ENCODE measurements at regions not wholly inside any gene's neighbourhood (a gene's known extent, or its start where the extent isn't known, plus 50 kb on each side); places are given as distances from the start of the nearest gene placed in this dataset.

DNA sequence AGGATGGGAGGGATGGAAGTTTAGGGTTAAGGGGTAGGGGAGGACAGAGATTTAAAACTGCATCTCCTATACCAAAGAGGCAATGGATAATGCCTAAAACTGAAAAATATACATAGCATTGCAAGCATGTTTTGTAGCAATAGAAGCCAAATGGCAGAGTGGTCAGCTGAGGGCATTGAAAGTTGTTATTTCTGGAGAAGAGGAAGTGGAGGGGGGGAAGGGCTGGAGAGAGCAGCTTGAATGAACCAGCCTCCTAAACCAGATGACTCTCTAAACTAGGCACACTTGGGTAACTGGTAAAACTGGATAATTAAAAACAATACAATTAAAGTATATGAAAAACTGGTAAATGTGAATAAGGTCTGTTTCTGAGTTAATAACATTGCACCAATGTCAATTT is 70.3 kb upstream of the TP53I11 start:
- ATAC-seq (ENCODE audit: insufficient read depth, low read depth) (no peak), DNase-seq (no peak)
- H3K4me1 ChIP-seq (ENCODE audit: insufficient read depth, low read length), result peaks cover 3% of the 10 kb centered on the region
- H3K4me2 ChIP-seq (ENCODE audit: insufficient read depth, low read length), result no peak overlapping the region
- peaks cover 2% of the 10 kb centered on the region for H3K27me3 ChIP-seq (ENCODE audit: insufficient read depth, low read length, poor library complexity)
- TF ChIP-seq EZH2 (IDR thresholded peaks at IDR 0.05; ENCODE audit: borderline replicate concordance, low read depth, low read length, severe bottlenecking) (no peak), CTCF (IDR thresholded peaks at IDR 0.05; ENCODE audit: borderline replicate concordance, extremely low read depth, low read length, poor library complexity, severe bottlenecking) (no peak)
- H3K4me3 ChIP-seq (ENCODE audit: low read depth in 1 of 2, low read length in 2 of 2), result no peak overlapping the region
- no peak overlapping the region for H3K27ac ChIP-seq (ENCODE audit: low read length)
- no peaks in the 10 kb centered on the region for H3K9me3 ChIP-seq (ENCODE audit: insufficient read depth, low read length, severe bottlenecking)
- no peak overlapping the region for H3K9ac ChIP-seq (ENCODE audit: low read depth, low read length)
- H3K36me3 ChIP-seq (ENCODE audit: insufficient read depth, low read length), result no peaks in the 10 kb centered on the region
- H2AFZ ChIP-seq (ENCODE audit: low read depth, low read length), result no peak overlapping the region
- H3K79me2 ChIP-seq (ENCODE audit: insufficient read depth, low read length), result no peaks in the 10 kb centered on the region
- no peaks in the 10 kb centered on the region for H4K20me1 ChIP-seq (ENCODE audit: insufficient read depth, low read length)

DNA sequence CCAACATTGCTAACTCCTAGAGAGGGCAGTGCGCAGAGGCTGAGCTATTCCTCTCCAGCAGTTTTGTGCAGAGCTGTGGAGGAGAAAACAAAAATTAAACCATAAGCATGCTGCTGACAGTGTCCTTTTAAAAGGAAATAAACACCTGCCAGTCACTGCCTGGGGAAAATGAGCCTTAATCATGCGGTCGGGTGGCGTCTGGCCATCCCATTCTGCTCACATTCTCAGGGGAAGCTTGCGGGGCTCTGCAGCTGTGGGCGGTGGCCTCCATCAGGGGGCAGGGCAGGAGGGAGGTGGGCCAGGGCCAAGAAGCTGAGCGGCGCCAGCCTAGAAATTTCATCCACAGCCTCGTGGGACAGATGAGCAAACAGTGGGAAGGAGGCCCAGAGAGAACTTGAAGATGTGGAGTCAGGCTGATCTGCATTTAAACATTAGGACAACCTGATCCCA is 71.0 kb upstream of the TP53I11 start:
- no peaks in the 10 kb centered on the region for H4K20me1 ChIP-seq (ENCODE audit: insufficient read depth, low read length)
- no peak overlapping the region for H2AFZ ChIP-seq (ENCODE audit: low read depth, low read length)
- peaks cover 2% of the 10 kb centered on the region for H3K27me3 ChIP-seq (ENCODE audit: insufficient read depth, low read length, poor library complexity)
- no peak overlapping the region for H3K27ac ChIP-seq (ENCODE audit: low read length)
- ATAC-seq (ENCODE audit: insufficient read depth, low read depth), result no peak
- no peak overlapping the region for H3K4me2 ChIP-seq (ENCODE audit: insufficient read depth, low read length)
- no peaks in the 10 kb centered on the region for H3K36me3 ChIP-seq (ENCODE audit: insufficient read depth, low read length)
- H3K79me2 ChIP-seq (ENCODE audit: insufficient read depth, low read length), result no peaks in the 10 kb centered on the region
- H3K4me3 ChIP-seq (ENCODE audit: low read depth in 1 of 2, low read length in 2 of 2), result no peak overlapping the region
- no peak overlapping the region for H3K9ac ChIP-seq (ENCODE audit: low read depth, low read length)
- TF ChIP-seq EZH2 (IDR thresholded peaks at IDR 0.05; ENCODE audit: borderline replicate concordance, low read depth, low read length, severe bottlenecking) (no peak), CTCF (IDR thresholded peaks at IDR 0.05; ENCODE audit: borderline replicate concordance, extremely low read depth, low read length, poor library complexity, severe bottlenecking) (no peak)
- H3K9me3 ChIP-seq (ENCODE audit: insufficient read depth, low read length, severe bottlenecking), result no peaks in the 10 kb centered on the region
- peak; percentile 7 for DNase-seq
- peaks cover 9% of the 10 kb centered on the region for H3K4me1 ChIP-seq (ENCODE audit: insufficient read depth, low read length)

DNA sequence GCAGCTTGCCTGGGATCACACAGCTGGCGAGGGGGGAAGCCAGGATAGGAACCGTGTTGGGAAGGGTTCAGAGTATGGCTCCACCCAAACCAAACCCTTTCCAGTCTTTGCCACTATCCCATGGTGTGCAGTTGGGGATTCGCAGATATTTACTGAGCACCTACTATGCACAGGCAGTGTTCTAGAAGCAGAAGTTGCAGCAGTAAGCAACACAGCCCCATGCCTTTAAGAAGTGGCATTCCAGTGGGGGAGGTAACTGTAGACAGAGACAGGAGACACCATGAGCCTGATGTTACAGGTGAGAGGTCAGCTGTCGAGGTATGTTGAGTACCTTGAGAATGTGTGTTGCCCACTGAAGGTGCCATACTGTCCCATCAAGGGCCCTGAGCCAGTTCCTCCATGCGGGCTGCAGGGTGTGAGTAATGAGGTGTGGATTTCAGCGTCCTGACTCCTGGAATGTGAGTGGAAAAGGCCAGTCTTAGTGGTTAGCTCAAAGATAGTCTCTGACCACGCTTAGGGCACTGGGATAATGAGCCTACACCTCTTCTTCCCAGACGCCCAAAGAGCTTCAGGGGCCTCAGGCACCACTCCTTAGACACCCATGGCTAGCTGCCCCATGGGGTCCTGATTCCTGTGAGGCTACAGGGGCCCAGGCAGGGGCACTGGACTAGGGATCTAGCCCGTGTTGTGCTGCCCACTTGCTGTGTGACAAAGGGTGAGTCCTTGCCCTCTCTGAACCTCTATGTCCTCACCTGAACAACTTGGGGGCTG is 71.8 kb upstream of the TP53I11 start:
- no peak overlapping the region for H3K9ac ChIP-seq (ENCODE audit: low read depth, low read length)
- H3K36me3 ChIP-seq (ENCODE audit: insufficient read depth, low read length), result no peaks in the 10 kb centered on the region
- H3K4me1 ChIP-seq (ENCODE audit: insufficient read depth, low read length), result peaks cover 9% of the 10 kb centered on the region
- H2AFZ ChIP-seq (ENCODE audit: low read depth, low read length), result no peak overlapping the region
- H3K4me3 ChIP-seq (ENCODE audit: low read depth in 1 of 2, low read length in 2 of 2), result no peak overlapping the region
- no peaks in the 10 kb centered on the region for H3K9me3 ChIP-seq (ENCODE audit: insufficient read depth, low read length, severe bottlenecking)
- no peak for DNase-seq
- no peak overlapping the region for H3K27ac ChIP-seq (ENCODE audit: low read length)
- ATAC-seq (ENCODE audit: insufficient read depth, low read depth), result no peak
- no peaks in the 10 kb centered on the region for H4K20me1 ChIP-seq (ENCODE audit: insufficient read depth, low read length)
- TF ChIP-seq CTCF (IDR thresholded peaks at IDR 0.05; ENCODE audit: borderline replicate concordance, extremely low read depth, low read length, poor library complexity, severe bottlenecking), result no peak
- no peak for TF ChIP-seq EZH2 (IDR thresholded peaks at IDR 0.05; ENCODE audit: borderline replicate concordance, low read depth, low read length, severe bottlenecking)
- no peaks in the 10 kb centered on the region for H3K79me2 ChIP-seq (ENCODE audit: insufficient read depth, low read length)
- H3K4me2 ChIP-seq (ENCODE audit: insufficient read depth, low read length), result no peak overlapping the region
- peaks cover 2% of the 10 kb centered on the region for H3K27me3 ChIP-seq (ENCODE audit: insufficient read depth, low read length, poor library complexity)

Data from DND-41 (cell line).